ENCODE measurements at regions not wholly inside any gene's neighbourhood (a gene's known extent, or its start where the extent isn't known, plus 50 kb on each side); places are given as distances from the start of the nearest gene placed in this dataset.

DNA sequence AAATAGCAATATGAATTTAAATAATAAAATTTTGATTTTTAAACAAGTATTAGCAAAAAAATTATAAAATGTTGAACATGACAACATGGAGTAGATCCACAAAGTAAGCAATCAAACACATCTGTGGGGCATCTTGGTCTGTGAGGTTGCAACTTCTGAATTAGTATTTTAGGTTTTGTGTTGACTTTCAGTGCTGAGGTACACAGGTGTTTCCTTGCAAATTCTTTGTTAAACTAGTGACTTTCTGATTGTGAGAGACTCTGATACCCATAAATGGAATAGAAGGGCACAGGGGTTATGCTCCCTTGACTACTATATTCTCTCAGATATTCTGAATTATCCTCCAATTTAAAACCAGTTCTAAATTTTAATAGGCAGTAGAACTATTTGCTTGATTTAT lies 841.7 kb downstream of the CDH8 start:
- H3K9me3 Mint-ChIP-seq, result peaks cover 0 to 37% (median 14%) of the 10 kb centered on the region in 7 donors

DNA sequence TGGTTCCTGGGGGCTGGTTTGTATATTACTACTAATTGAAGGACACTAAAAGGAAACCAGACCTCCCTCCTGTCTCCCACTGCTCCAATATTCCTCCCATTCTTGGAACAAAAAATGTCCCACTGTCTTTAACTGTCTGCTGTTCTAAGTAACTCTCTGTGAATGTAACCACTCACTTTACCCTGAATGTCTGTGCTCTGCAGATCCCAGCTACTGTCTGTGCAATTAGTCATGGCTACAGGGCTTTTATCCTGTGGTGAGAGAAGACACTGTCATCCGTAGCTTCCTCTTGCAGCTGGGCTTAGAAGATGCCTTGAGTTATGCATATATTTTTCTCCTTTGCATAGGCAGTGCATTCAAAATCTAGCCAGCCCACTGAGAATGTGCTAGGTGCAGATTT lies 853.8 kb downstream of the CDH8 start:
- H3K27ac ChIP-seq (ENCODE audit: insufficient read depth, low read length, poor library complexity, severe bottlenecking), result no peak overlapping the region
- DNase-seq (no peak), ATAC-seq (ENCODE audit: low read depth in 2 of 2) (no peak)
- H3K4me3 Mint-ChIP-seq, result no peak overlapping the region
- H3K9me3 ChIP-seq (ENCODE audit: control insufficient read depth in 2 of 2, low read length in 2 of 2), result peaks cover 0 to 3% of the 10 kb centered on the region in 2 experiments
- no peaks in the 10 kb centered on the region for H3K27me3 Mint-ChIP-seq
- peaks cover 3 to 28% (median 9%) of the 10 kb centered on the region in 7 donors for H3K9me3 Mint-ChIP-seq
- no peaks in the 10 kb centered on the region for H3K36me3 ChIP-seq (ENCODE audit: control insufficient read depth, insufficient read depth, low read length)
- H3K27ac Mint-ChIP-seq, result no peak overlapping the region
- H3K4me1 ChIP-seq (ENCODE audit: control insufficient read depth, insufficient read depth, low read length, poor library complexity, severe bottlenecking), result no peaks in the 10 kb centered on the region
- H3K4me3 ChIP-seq (ENCODE audit: low read depth, low read length), result no peak overlapping the region
- no peaks in the 10 kb centered on the region for H3K4me1 Mint-ChIP-seq
- no peaks in the 10 kb centered on the region for H3K27me3 ChIP-seq (ENCODE audit: control insufficient read depth, insufficient read depth, low read length)
- H3K36me3 Mint-ChIP-seq, result no peaks in the 10 kb centered on the region

More for the DNA sequence above, 841.7 kb downstream of the CDH8 start:
- no peaks in the 10 kb centered on the region for H3K36me3 ChIP-seq (ENCODE audit: control insufficient read depth, insufficient read depth, low read length)
- Mint-ChIP-seq H3K4me3 (no peak overlapping the region), H3K27me3 (no peaks in the 10 kb centered on the region), H3K27ac (no peak overlapping the region), H3K36me3 (no peaks in the 10 kb centered on the region), H3K4me1 (no peaks in the 10 kb centered on the region)
- no peaks in the 10 kb centered on the region for H3K27me3 ChIP-seq (ENCODE audit: control insufficient read depth, insufficient read depth, low read length)
- peaks cover 7% of the 10 kb centered on the region in 2 experiments for H3K9me3 ChIP-seq (ENCODE audit: control insufficient read depth in 2 of 2, low read length in 2 of 2)
- no peak for ATAC-seq (ENCODE audit: low read depth in 2 of 2)
- no peak overlapping the region for H3K4me3 ChIP-seq (ENCODE audit: low read depth, low read length)
- no peaks in the 10 kb centered on the region for H3K4me1 ChIP-seq (ENCODE audit: control insufficient read depth, insufficient read depth, low read length, poor library complexity, severe bottlenecking)
- no peak overlapping the region for H3K27ac ChIP-seq (ENCODE audit: insufficient read depth, low read length, poor library complexity, severe bottlenecking)
- DNase-seq, result no peak

DNA sequence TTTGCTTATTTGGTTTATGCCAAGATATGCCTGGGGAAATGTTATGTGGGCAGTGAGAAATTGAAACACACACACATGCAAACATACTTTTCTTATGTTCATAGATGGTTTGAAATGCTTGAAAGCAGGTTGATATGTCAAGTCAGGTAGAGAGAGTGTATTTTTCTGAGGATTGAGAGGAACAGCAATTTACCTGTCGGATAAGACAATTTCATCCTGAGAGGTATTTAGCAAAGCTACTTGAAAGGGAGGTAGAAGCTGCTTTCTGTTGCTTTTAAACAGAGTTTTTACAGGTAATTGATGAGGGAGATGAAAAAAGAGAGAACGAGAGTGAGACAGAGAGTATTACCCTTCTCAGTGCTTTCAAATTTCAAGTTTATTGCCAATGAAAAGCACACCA lies 854.3 kb downstream of the CDH8 start:
- no peaks in the 10 kb centered on the region for H3K36me3 ChIP-seq (ENCODE audit: control insufficient read depth, insufficient read depth, low read length)
- no peak overlapping the region for H3K4me3 Mint-ChIP-seq
- H3K27ac Mint-ChIP-seq, result no peak overlapping the region
- H3K27me3 ChIP-seq (ENCODE audit: control insufficient read depth, insufficient read depth, low read length), result no peaks in the 10 kb centered on the region
- peaks cover 0 to 3% of the 10 kb centered on the region in 2 experiments for H3K9me3 ChIP-seq (ENCODE audit: control insufficient read depth in 2 of 2, low read length in 2 of 2)
- H3K36me3 Mint-ChIP-seq, result no peaks in the 10 kb centered on the region
- no peaks in the 10 kb centered on the region for H3K27me3 Mint-ChIP-seq
- no peak overlapping the region for H3K4me3 ChIP-seq (ENCODE audit: low read depth, low read length)
- no peaks in the 10 kb centered on the region for H3K4me1 ChIP-seq (ENCODE audit: control insufficient read depth, insufficient read depth, low read length, poor library complexity, severe bottlenecking)
- H3K27ac ChIP-seq (ENCODE audit: insufficient read depth, low read length, poor library complexity, severe bottlenecking), result no peak overlapping the region
- no peaks in the 10 kb centered on the region for H3K4me1 Mint-ChIP-seq
- DNase-seq (no peak), ATAC-seq (ENCODE audit: low read depth in 2 of 2) (no peak)
- H3K9me3 Mint-ChIP-seq, result peaks cover 3 to 31% (median 13%) of the 10 kb centered on the region in 7 donors

DNA sequence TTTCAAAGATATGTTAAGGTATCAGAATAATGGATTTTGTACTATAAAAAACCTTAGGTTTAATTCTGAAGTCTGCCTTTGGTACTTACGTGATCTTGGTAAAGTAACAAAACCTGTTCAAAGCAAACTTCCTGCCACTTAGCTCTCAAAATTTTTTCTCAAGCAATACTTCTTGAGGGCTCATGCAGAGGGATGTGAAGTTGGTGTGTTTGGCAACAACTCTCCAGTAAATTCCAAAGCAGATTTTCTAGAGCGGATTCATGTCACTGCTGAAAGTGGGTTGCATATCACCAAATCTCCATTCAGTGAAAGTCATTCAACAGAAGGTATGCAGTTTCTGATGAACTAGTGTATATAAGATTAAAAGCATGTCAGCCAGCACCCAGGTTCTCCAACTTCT lies 856.7 kb downstream of the CDH8 start:
- Mint-ChIP-seq H3K27ac (no peak overlapping the region), H3K4me3 (no peak overlapping the region), H3K9me3 (peaks cover 3 to 40% (median 17%) of the 10 kb centered on the region in 7 donors), H3K27me3 (no peaks in the 10 kb centered on the region), H3K36me3 (no peaks in the 10 kb centered on the region), H3K4me1 (no peaks in the 10 kb centered on the region)
- peaks cover 6 to 7% of the 10 kb centered on the region in 2 experiments for H3K9me3 ChIP-seq (ENCODE audit: control insufficient read depth in 2 of 2, low read length in 2 of 2)
- H3K36me3 ChIP-seq (ENCODE audit: control insufficient read depth, insufficient read depth, low read length), result no peaks in the 10 kb centered on the region
- no peak for DNase-seq
- no peaks in the 10 kb centered on the region for H3K4me1 ChIP-seq (ENCODE audit: control insufficient read depth, insufficient read depth, low read length, poor library complexity, severe bottlenecking)
- H3K27me3 ChIP-seq (ENCODE audit: control insufficient read depth, insufficient read depth, low read length), result no peaks in the 10 kb centered on the region
- no peak overlapping the region for H3K27ac ChIP-seq (ENCODE audit: insufficient read depth, low read length, poor library complexity, severe bottlenecking)
- no peak overlapping the region for H3K4me3 ChIP-seq (ENCODE audit: low read depth, low read length)
- ATAC-seq (ENCODE audit: low read depth in 2 of 2), result no peak

DNA sequence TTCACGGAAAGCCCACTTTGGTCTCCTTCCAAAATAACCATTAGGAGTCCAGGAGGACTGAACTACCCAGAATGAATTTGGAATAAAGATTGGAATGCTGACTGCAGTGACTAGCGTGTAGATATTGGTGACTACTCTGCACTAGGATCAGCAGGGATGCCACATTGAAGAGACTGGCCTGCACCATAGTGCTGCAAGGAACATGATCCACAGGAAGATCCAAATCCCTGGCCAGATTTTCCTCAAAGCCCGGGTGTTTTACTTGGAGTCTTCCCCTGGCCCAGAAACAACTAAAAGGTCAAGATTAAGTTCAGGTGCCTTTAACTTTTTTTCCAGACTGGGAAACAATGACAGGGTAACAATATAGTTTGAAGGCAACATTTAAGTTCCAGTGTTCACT lies 870.4 kb downstream of the CDH8 start:
- H3K4me1 ChIP-seq (ENCODE audit: control insufficient read depth, insufficient read depth, low read length, poor library complexity, severe bottlenecking), result no peaks in the 10 kb centered on the region
- H3K27ac Mint-ChIP-seq, result no peak overlapping the region
- peaks cover 4 to 8% of the 10 kb centered on the region in 2 experiments for H3K9me3 ChIP-seq (ENCODE audit: control insufficient read depth in 2 of 2, low read length in 2 of 2)
- H3K4me1 Mint-ChIP-seq, result no peaks in the 10 kb centered on the region
- DNase-seq (no peak), ATAC-seq (ENCODE audit: low read depth in 2 of 2) (no peak)
- no peaks in the 10 kb centered on the region for H3K27me3 ChIP-seq (ENCODE audit: control insufficient read depth, insufficient read depth, low read length)
- no peak overlapping the region for H3K27ac ChIP-seq (ENCODE audit: insufficient read depth, low read length, poor library complexity, severe bottlenecking)
- H3K36me3 Mint-ChIP-seq, result no peaks in the 10 kb centered on the region
- H3K9me3 Mint-ChIP-seq, result peaks cover 0 to 21% (median 8%) of the 10 kb centered on the region in 7 donors
- H3K4me3 ChIP-seq (ENCODE audit: low read depth, low read length), result no peak overlapping the region
- H3K36me3 ChIP-seq (ENCODE audit: control insufficient read depth, insufficient read depth, low read length), result no peaks in the 10 kb centered on the region
- H3K4me3 Mint-ChIP-seq, result no peak overlapping the region
- H3K27me3 Mint-ChIP-seq, result no peaks in the 10 kb centered on the region

DNA sequence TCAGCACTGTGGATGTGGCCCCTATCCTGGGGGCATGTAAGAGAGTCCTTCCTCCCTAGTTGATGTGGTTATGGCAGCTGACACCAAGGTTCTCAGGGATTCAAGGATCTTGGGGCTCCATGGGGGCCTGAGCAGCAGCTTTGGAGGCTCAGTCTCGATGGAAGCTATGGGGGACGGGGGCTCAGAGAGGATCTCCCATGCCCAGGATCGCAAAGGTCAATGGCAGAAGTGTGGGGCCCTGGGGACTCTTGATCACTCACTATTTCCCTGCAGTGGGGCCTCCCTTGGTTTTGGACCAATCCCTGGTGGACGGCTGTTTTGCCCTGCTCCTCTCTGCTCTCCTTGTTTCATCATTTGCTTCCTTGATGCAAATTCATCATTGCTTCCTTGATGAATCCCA lies 885.9 kb downstream of the CDH8 start:
- Mint-ChIP-seq H3K27ac (no peak overlapping the region), H3K9me3 (peaks cover 1 to 22% (median 12%) of the 10 kb centered on the region in 7 donors), H3K4me1 (no peaks in the 10 kb centered on the region), H3K36me3 (no peaks in the 10 kb centered on the region), H3K4me3 (no peak overlapping the region), H3K27me3 (no peaks in the 10 kb centered on the region)
- ATAC-seq (ENCODE audit: low read depth in 2 of 2) (no peak), DNase-seq (no peak)
- H3K4me3 ChIP-seq (ENCODE audit: low read depth, low read length), result no peak overlapping the region
- H3K9me3 ChIP-seq (ENCODE audit: control insufficient read depth in 2 of 2, low read length in 2 of 2), result peaks cover 8 to 12% of the 10 kb centered on the region in 2 experiments
- H3K4me1 ChIP-seq (ENCODE audit: control insufficient read depth, insufficient read depth, low read length, poor library complexity, severe bottlenecking), result no peaks in the 10 kb centered on the region
- H3K27me3 ChIP-seq (ENCODE audit: control insufficient read depth, insufficient read depth, low read length), result no peaks in the 10 kb centered on the region
- H3K36me3 ChIP-seq (ENCODE audit: control insufficient read depth, insufficient read depth, low read length), result no peaks in the 10 kb centered on the region
- H3K27ac ChIP-seq (ENCODE audit: insufficient read depth, low read length, poor library complexity, severe bottlenecking), result no peak overlapping the region

DNA sequence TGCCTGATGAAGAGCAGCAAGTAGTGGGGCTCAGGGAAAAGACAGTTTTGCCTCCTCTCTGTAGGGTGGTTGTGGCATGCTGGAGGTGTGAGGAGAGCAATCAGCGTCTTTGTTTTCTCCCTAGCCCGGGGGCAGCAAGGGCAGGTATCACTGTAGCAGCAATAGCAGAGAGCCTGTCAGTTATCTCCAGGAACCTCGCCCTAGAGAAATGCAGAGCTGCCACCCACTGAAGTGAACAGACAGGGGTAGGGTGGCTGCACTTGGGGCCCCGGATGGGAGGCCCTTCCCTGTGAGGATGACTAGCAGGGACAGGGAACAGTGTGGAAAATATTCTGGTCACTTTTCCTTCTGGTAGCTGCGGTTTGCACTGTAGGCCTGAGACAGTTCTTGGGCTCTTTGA lies 886.5 kb downstream of the CDH8 start:
- H3K9me3 ChIP-seq (ENCODE audit: control insufficient read depth in 2 of 2, low read length in 2 of 2), result peaks cover 8 to 14% of the 10 kb centered on the region in 2 experiments
- no peak overlapping the region for H3K27ac Mint-ChIP-seq
- H3K27me3 Mint-ChIP-seq, result no peaks in the 10 kb centered on the region
- peaks cover 1 to 19% (median 12%) of the 10 kb centered on the region in 7 donors for H3K9me3 Mint-ChIP-seq
- no peaks in the 10 kb centered on the region for H3K36me3 ChIP-seq (ENCODE audit: control insufficient read depth, insufficient read depth, low read length)
- no peak overlapping the region for H3K27ac ChIP-seq (ENCODE audit: insufficient read depth, low read length, poor library complexity, severe bottlenecking)
- no peak overlapping the region for H3K4me3 Mint-ChIP-seq
- H3K27me3 ChIP-seq (ENCODE audit: control insufficient read depth, insufficient read depth, low read length), result no peaks in the 10 kb centered on the region
- H3K4me3 ChIP-seq (ENCODE audit: low read depth, low read length), result no peak overlapping the region
- H3K4me1 ChIP-seq (ENCODE audit: control insufficient read depth, insufficient read depth, low read length, poor library complexity, severe bottlenecking), result no peaks in the 10 kb centered on the region
- ATAC-seq (ENCODE audit: low read depth in 2 of 2), result no peak
- H3K4me1 Mint-ChIP-seq, result no peaks in the 10 kb centered on the region
- no peak for DNase-seq
- no peaks in the 10 kb centered on the region for H3K36me3 Mint-ChIP-seq

DNA sequence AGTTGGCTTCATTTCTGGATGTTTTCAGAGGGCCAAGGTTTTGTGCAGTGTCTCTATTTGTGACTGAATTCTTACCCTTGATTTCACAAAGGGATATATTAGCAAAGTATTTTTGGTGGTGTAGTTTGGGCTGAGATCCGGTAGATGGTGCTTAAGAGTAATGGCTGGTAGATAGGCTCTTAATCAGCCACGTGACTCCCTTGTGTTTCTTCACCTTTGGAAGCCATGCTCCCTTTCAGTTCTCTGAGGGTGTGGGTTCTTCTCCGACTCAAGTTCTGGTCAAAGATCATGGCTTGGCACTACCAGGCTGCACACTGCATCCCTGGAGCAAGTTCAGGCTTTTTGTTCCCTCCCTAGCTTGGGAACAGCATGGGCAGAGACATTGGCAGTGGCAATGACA lies 887.3 kb downstream of the CDH8 start:
- no peak overlapping the region for H3K4me3 Mint-ChIP-seq
- no peak overlapping the region for H3K27ac Mint-ChIP-seq

More for the DNA sequence above, 887.3 kb downstream of the CDH8 start:
- Histone ChIP-seq H3K4me3 (ENCODE audit: low read depth, low read length) (no peak overlapping the region), H3K27me3 (ENCODE audit: control insufficient read depth, insufficient read depth, low read length) (no peaks in the 10 kb centered on the region), H3K27ac (ENCODE audit: insufficient read depth, low read length, poor library complexity, severe bottlenecking) (no peak overlapping the region), H3K4me1 (ENCODE audit: control insufficient read depth, insufficient read depth, low read length, poor library complexity, severe bottlenecking) (no peaks in the 10 kb centered on the region), H3K9me3 (ENCODE audit: control insufficient read depth in 2 of 2, low read length in 2 of 2) (peaks cover 8 to 20% of the 10 kb centered on the region in 2 experiments), H3K36me3 (ENCODE audit: control insufficient read depth, insufficient read depth, low read length) (no peaks in the 10 kb centered on the region)
- Mint-ChIP-seq H3K4me1 (no peaks in the 10 kb centered on the region), H3K36me3 (no peaks in the 10 kb centered on the region), H3K27me3 (no peaks in the 10 kb centered on the region), H3K9me3 (peaks cover 4 to 22% (median 12%) of the 10 kb centered on the region in 7 donors)
- DNase-seq (no peak), ATAC-seq (ENCODE audit: low read depth in 2 of 2) (no peak)

All from CD4-positive, CD25-positive, alpha-beta regulatory T cell (primary cell).